Hepatocyte (in vitro differentiated cells): ENCODE measurements at regions not wholly inside any gene's neighbourhood (a gene's known extent, or its start where the extent isn't known, plus 50 kb on each side); places are given as distances from the start of the nearest gene placed in this dataset.

Experiments used
- DNase-seq: peaks from one replicate; pipeline ENCODE4 v3.0.0-alpha.2; 2016; ENCODE audit warnings: low spot score
- H2AFZ ChIP-seq: fragments of 200-600 bp; sonication (generic); 2 replicates; pipeline ENCODE4 v1.6.0; 2016; ENCODE audit warnings: antibody characterized with exemption, mild to moderate bottlenecking
- H3K27ac ChIP-seq: fragments of 200-600 bp; sonication (generic); 2 replicates; pipeline ENCODE4 v1.5.1; 2016; ENCODE audit warnings: mild to moderate bottlenecking
- H3K27me3 ChIP-seq: fragments of 200-600 bp; sonication (generic); 2 replicates; pipeline ENCODE4 v1.6.1; 2016
- H3K36me3 ChIP-seq: fragments of 200-600 bp; sonication (generic); replicated peaks from 2 replicates; pipeline ENCODE4 v1.5.1; 2016; ENCODE audit warnings: low read depth; ENCODE audit not compliant: insufficient read depth
- H3K4me1 ChIP-seq: fragments of 200-600 bp; sonication (generic); 2 replicates; pipeline ENCODE4 v1.5.1; 2016; ENCODE audit warnings: mild to moderate bottlenecking, moderate library complexity; ENCODE audit not compliant: insufficient read depth
- H3K4me2 ChIP-seq: fragments of 200-600 bp; sonication (generic); 2 replicates; pipeline ENCODE4 v1.6.0; 2016
- H3K4me3 ChIP-seq: fragments of 200-600 bp; sonication (generic); 2 replicates; pipeline ENCODE4 v1.5.1; 2016; ENCODE audit warnings: mild to moderate bottlenecking
- H3K79me2 ChIP-seq: fragments of 200-600 bp; sonication (generic); 2 replicates; pipeline ENCODE4 v1.6.0; 2017; ENCODE audit warnings: mild to moderate bottlenecking
- H3K9me2 ChIP-seq: fragments of 200-600 bp; sonication (generic); replicated peaks from 2 replicates; pipeline ENCODE4 v1.6.0; 2017; ENCODE audit warnings: mild to moderate bottlenecking; ENCODE audit not compliant: insufficient read depth
- H3K9me3 ChIP-seq: fragments of 200-600 bp; sonication (generic); 2 replicates; pipeline ENCODE4 v1.5.1; 2016; ENCODE audit warnings: low read depth, mild to moderate bottlenecking
- H4K20me1 ChIP-seq: fragments of 200-600 bp; sonication (generic); 2 replicates; pipeline ENCODE4 v1.6.0; 2016; ENCODE audit warnings: mild to moderate bottlenecking; ENCODE audit not compliant: insufficient read depth, poor library complexity, severe bottlenecking
- EZH2 ChIP-seq: fragments of 200-600 bp; sonication (generic); IDR thresholded peaks from 2 replicates; pipeline ENCODE4 v1.6.1; 2016; ENCODE audit warnings: antibody characterized with exemption, mild to moderate bottlenecking, borderline replicate concordance
- EZH2phosphoT487 ChIP-seq: fragments of 200-600 bp; sonication (generic); IDR thresholded peaks from one replicate; pipeline ENCODE4 v1.6.1; 2018; ENCODE audit warnings: antibody characterized with exemption, mild to moderate bottlenecking, low read depth, moderate library complexity; ENCODE audit not compliant: unreplicated experiment, severe bottlenecking
- WGBS: methylation state at CpG from one replicate; pipeline ENCODE4 v1.1.6; 2016; ENCODE audit warnings: low lambda C conversion rate; ENCODE audit errors: missing lambda C conversion rate; 5-methylcytosine and 5-hydroxymethylcytosine counted together
- TF ChIP-seq, protein P1 (sequence below): fragments of 200-600 bp; sonication (generic); IDR thresholded peaks from 2 replicates; pipeline ENCODE4 v1.5.1; 2016; ENCODE audit warnings: antibody characterized with exemption, mild to moderate bottlenecking; ENCODE audit not compliant: poor library complexity

DNA sequence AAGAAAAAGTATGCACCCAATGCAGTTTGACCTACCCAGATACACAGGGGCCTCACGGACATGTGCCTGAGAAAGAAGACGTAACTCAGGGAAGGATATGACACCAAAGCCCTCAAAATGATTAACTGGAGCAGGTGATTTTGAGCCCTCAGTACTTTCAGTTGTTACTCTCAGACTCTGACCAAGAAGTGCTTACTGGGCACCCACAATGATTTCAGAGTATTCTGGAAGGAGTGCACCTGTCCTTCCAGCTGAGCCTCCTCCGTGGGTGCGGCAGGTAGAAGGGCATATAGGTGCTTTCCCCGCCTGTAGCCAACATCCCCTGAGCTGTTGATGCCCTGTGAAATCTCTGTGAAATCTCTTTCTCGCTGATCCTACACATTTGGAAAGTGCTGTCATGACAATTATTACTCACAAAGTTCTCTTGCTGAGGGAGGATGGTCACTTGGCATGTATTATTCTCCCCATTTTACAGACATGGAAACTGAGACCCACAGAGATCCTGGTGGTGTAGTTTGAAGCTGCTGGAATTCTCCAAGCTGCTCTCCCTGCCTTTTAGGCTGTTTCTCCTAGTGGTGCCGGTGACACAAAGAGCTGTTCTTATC lies 154.3 kb upstream of the CCND2 start:
- no peaks in the 10 kb centered on the region for H3K9me3 ChIP-seq
- no peak for DNase-seq
- H2AFZ ChIP-seq, result no peak overlapping the region
- no peak overlapping the region for H3K4me3 ChIP-seq
- TF ChIP-seq EZH2 (no peak), EZH2phosphoT487 (no peak)
- TF ChIP-seq, protein P1, sequence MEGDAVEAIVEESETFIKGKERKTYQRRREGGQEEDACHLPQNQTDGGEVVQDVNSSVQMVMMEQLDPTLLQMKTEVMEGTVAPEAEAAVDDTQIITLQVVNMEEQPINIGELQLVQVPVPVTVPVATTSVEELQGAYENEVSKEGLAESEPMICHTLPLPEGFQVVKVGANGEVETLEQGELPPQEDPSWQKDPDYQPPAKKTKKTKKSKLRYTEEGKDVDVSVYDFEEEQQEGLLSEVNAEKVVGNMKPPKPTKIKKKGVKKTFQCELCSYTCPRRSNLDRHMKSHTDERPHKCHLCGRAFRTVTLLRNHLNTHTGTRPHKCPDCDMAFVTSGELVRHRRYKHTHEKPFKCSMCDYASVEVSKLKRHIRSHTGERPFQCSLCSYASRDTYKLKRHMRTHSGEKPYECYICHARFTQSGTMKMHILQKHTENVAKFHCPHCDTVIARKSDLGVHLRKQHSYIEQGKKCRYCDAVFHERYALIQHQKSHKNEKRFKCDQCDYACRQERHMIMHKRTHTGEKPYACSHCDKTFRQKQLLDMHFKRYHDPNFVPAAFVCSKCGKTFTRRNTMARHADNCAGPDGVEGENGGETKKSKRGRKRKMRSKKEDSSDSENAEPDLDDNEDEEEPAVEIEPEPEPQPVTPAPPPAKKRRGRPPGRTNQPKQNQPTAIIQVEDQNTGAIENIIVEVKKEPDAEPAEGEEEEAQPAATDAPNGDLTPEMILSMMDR, result no peak
- H3K27me3 ChIP-seq, result no peaks in the 10 kb centered on the region
- WGBS, result 94% methylated on average over 7 of the region's 7 CpGs
- no peak overlapping the region for H3K27ac ChIP-seq
- no peaks in the 10 kb centered on the region for H3K9me2 ChIP-seq
- peaks cover 3% of the 10 kb centered on the region for H3K4me1 ChIP-seq
- H3K4me2 ChIP-seq, result no peak overlapping the region
- no peaks in the 10 kb centered on the region for H3K79me2 ChIP-seq
- H4K20me1 ChIP-seq, result no peaks in the 10 kb centered on the region
- H3K36me3 ChIP-seq, result no peaks in the 10 kb centered on the region

DNA sequence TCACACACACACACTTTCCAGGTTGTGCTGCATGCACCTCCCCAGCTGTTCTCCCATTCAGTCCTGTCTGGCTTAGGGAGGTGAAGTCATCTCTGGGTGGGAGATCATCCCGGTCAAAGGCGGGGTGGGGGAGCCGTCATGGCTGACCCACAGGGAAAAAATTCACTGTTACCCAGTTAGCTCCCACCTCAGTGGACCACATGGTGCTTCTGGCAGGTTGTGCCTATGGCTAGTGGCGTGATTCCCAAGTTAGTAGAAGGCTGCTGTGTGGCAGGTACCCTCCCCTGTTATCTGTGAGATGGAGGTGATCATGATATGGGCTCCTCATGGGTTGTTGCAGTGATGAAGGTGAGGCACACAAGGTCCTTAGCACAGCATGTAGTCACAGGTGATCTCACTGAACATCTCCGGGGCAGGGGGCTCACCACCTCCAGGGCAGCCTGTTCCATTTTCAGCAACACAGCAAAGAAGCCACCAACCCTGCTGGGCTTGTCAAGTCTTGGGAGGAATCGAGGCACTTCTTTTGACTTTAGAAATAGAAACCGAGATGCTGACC lies 154.9 kb upstream of the CCND2 start:
- H4K20me1 ChIP-seq, result no peaks in the 10 kb centered on the region
- H3K36me3 ChIP-seq, result no peaks in the 10 kb centered on the region
- no peak for DNase-seq
- no peak overlapping the region for H3K4me2 ChIP-seq
- H3K4me1 ChIP-seq, result peaks cover 3% of the 10 kb centered on the region
- H3K9me3 ChIP-seq, result no peaks in the 10 kb centered on the region
- H3K9me2 ChIP-seq, result no peaks in the 10 kb centered on the region
- H3K27me3 ChIP-seq, result no peaks in the 10 kb centered on the region
- TF ChIP-seq, protein P1, result no peak
- no peak for TF ChIP-seq EZH2phosphoT487
- TF ChIP-seq EZH2, result no peak
- H2AFZ ChIP-seq, result no peak overlapping the region
- no peaks in the 10 kb centered on the region for H3K79me2 ChIP-seq
- WGBS, result 93% methylated on average over 4 of the region's 7 CpGs
- no peak overlapping the region for H3K4me3 ChIP-seq
- no peak overlapping the region for H3K27ac ChIP-seq

- 49% methylated on average over 7 of the region's 7 CpGs for WGBS
- Histone ChIP-seq H3K4me3 (no peak overlapping the region), H3K27me3 (no peaks in the 10 kb centered on the region), H3K36me3 (no peaks in the 10 kb centered on the region), H4K20me1 (no peaks in the 10 kb centered on the region), H3K79me2 (no peaks in the 10 kb centered on the region), H3K27ac (no peak overlapping the region), H3K4me1 (peaks cover 3% of the 10 kb centered on the region), H2AFZ (no peak overlapping the region), H3K9me3 (no peaks in the 10 kb centered on the region), H3K9me2 (no peaks in the 10 kb centered on the region), H3K4me2 (no peak overlapping the region)
- TF ChIP-seq EZH2, result no peak
- TF ChIP-seq, protein P1, result no peak
- no peak for TF ChIP-seq EZH2phosphoT487
- peak; percentile 21 for DNase-seq
These were observed 155.5 kb upstream of the CCND2 start for GRCh38 chr12:4118017-4118510.
